Tibial nerve (tissue), 4 donors: ENCODE measurements at regions not wholly inside any gene's neighbourhood (a gene's known extent, or its start where the extent isn't known, plus 50 kb on each side); places are given as distances from the start of the nearest gene placed in this dataset.

Source experiments
- DNase-seq, 2 donors: peaks; one replicate each; pipeline ENCODE4 v3.0.0-alpha.2; 2019; ENCODE audit warnings: low spot score in 2 of 2
- H3K27ac ChIP-seq, 4 donors: fragments of 200-600 bp; sonication (generic) in 3 of 4; one replicate each; pipeline ENCODE4 v1.5.1; 2017 to 2019; ENCODE audit warnings: mild to moderate bottlenecking in 1 of 4
- H3K27me3 ChIP-seq, 2 donors: fragments of 200-600 bp; sonication (generic) in 1 of 2; one replicate each; pipeline versions ENCODE4 v1.5.1 to v1.6.0; 2017 to 2019
- H3K36me3 ChIP-seq, 3 donors: fragments of 200-600 bp; sonication (generic); one replicate each; pipeline ENCODE4 v1.5.1; 2018 to 2019
- H3K4me1 ChIP-seq, 4 donors: fragments of 200-600 bp; sonication (generic) in 3 of 4; one replicate each; pipeline ENCODE4 v1.5.1; 2017 to 2019
- H3K4me3 ChIP-seq, 4 donors: fragments of 200-600 bp; sonication (generic) in 3 of 4; one replicate each; pipeline ENCODE4 v1.5.1; 2017 to 2019; ENCODE audit warnings: mild to moderate bottlenecking in 1 of 4, moderate library complexity in 1 of 4
- H3K9me3 ChIP-seq, 4 donors: fragments of 200-600 bp; sonication (generic) in 3 of 4; one replicate each; pipeline ENCODE4 v1.5.1; 2017 to 2019
- CTCF ChIP-seq, 5 experiments: fragments of 200-600 bp in 3 of 5; fragments of 450-650 bp in 2 of 5; sonication (generic) in 3 of 5; IDR thresholded peaks; one replicate each; pipeline ENCODE4 v1.5.1; 2016 to 2019; ENCODE audit warnings: antibody characterized with exemption in 5 of 5, mild to moderate bottlenecking in 3 of 5, moderate library complexity in 2 of 5
- EP300 ChIP-seq, 2 donors: sonication (generic); formaldehyde crosslinking; IDR thresholded peaks; one replicate each; pipeline ENCODE4 v1.6.1; 2017; ENCODE audit warnings: antibody characterized with exemption in 2 of 2, mild to moderate bottlenecking in 1 of 2
- POLR2A ChIP-seq, 2 donors: fragments of 450-650 bp; IDR thresholded peaks; one replicate each; pipeline ENCODE4 v1.6.1; 2017; ENCODE audit warnings: antibody characterized with exemption in 2 of 2, mild to moderate bottlenecking in 2 of 2, moderate library complexity in 2 of 2
- WGBS, 2 donors: methylation state at CpG; one replicate each; pipeline ENCODE4 v1.1.5; 2018; 5-methylcytosine and 5-hydroxymethylcytosine counted together

GRCh38 chr10:28429045-28429444 lies 103.9 kb upstream of the WAC start:
- Histone ChIP-seq H3K4me3 (no peak overlapping the region), H3K36me3 (no peaks in the 10 kb centered on the region), H3K27me3 (no peaks in the 10 kb centered on the region), H3K9me3 (no peaks in the 10 kb centered on the region), H3K27ac (no peak overlapping the region), H3K4me1 (peaks cover 0 to 10% (median 0%) of the 10 kb centered on the region in 4 donors)
- no peak for TF ChIP-seq EP300 (IDR thresholded peaks at IDR 0.05)
- no peak for DNase-seq

GRCh38 chr10:28429573-28430216 lies 103.2 kb upstream of the WAC start:
- no peaks in the 10 kb centered on the region for H3K27me3 ChIP-seq
- peaks cover 0 to 10% (median 0%) of the 10 kb centered on the region in 4 donors for H3K4me1 ChIP-seq
- no peak overlapping the region for H3K27ac ChIP-seq
- DNase-seq = no peak
- WGBS, 2 donors = 83 to 88% methylated on average over 3 of the region's 3 CpGs
- H3K36me3 ChIP-seq = no peaks in the 10 kb centered on the region
- no peak overlapping the region for H3K4me3 ChIP-seq
- no peak for TF ChIP-seq POLR2A (IDR thresholded peaks at IDR 0.05)
- TF ChIP-seq CTCF (IDR thresholded peaks at IDR 0.05) = no peak
- TF ChIP-seq EP300 (IDR thresholded peaks at IDR 0.05) = no peak
- H3K9me3 ChIP-seq = no peaks in the 10 kb centered on the region

DNA sequence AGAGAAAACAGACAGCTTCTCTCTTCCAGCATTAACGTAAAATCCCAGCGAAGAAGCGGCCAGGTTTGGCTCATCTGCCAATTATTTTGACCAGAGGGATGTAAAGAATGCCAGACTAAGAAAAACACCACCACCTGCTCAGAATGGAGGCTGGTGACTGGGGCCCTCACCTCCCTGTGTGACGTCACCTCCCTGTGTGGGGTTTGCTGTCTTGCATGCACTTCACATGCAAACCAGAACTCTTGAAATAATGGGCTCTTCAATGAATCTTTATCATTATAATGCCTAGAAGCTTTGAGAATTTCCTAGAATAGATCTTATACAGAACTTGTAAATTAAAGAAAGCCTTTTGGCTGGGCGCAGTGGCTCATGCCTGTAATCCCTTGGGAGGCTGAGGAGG lies 101.8 kb upstream of the WAC start:
- H3K36me3 ChIP-seq = no peaks in the 10 kb centered on the region
- DNase-seq = no peak
- H3K27ac ChIP-seq = no peak overlapping the region
- no peaks in the 10 kb centered on the region for H3K27me3 ChIP-seq
- WGBS, 2 donors = 79 to 80% methylated on average over 5 of the region's 5 CpGs
- no peaks in the 10 kb centered on the region for H3K9me3 ChIP-seq
- H3K4me3 ChIP-seq = no peak overlapping the region
- peaks cover 0 to 10% (median 0%) of the 10 kb centered on the region in 4 donors for H3K4me1 ChIP-seq
- TF ChIP-seq POLR2A (IDR thresholded peaks at IDR 0.05) (no peak), CTCF (IDR thresholded peaks at IDR 0.05) (no peak), EP300 (IDR thresholded peaks at IDR 0.05) (no peak)

- 0 to 2% methylated on average over 9 of the region's 9 CpGs for WGBS, 2 donors
- TF ChIP-seq CTCF (IDR thresholded peaks at IDR 0.05) (peak; percentile 66 to 80 (median 70)), EP300 (IDR thresholded peaks at IDR 0.05) (no peak), POLR2A (IDR thresholded peaks at IDR 0.05) (no peak)
Measured at GRCh38 chr10:28432210-28432676, 100.7 kb upstream of the WAC start.

DNA sequence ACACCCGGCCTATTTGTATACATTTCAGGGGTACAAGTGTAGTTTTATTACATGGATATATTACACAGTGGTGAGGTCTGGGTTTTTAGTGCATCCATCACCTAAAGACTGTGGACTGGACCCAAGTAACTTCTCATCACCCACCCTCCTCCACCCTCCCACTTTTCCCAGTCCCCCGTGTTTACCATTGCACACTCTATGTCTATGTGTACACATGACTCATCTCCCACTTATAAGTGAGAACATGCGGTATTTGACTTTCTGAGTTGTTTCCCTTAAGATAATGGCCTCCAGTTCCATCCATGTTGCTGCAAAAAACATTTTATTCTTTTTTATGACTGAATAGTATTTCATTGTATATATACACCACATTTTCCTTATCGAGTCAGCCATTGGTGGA lies 98.9 kb upstream of the WAC start:
- no peak for TF ChIP-seq CTCF (IDR thresholded peaks at IDR 0.05)
- TF ChIP-seq POLR2A (IDR thresholded peaks at IDR 0.05) = no peak
- no peak for TF ChIP-seq EP300 (IDR thresholded peaks at IDR 0.05)
- Histone ChIP-seq H3K9me3 (no peaks in the 10 kb centered on the region), H3K27ac (no peak overlapping the region), H3K4me1 (peaks cover 0 to 10% (median 0%) of the 10 kb centered on the region in 4 donors), H3K4me3 (no peak overlapping the region), H3K36me3 (no peaks in the 10 kb centered on the region), H3K27me3 (no peaks in the 10 kb centered on the region)
- no peak for DNase-seq
- WGBS, 2 donors = 68 to 84% methylated on average over 4 of the region's 4 CpGs

More at GRCh38 chr10:28432210-28432676, 100.7 kb upstream of the WAC start:
- H3K9me3 ChIP-seq = no peaks in the 10 kb centered on the region
- H3K27me3 ChIP-seq = no peaks in the 10 kb centered on the region
- H3K4me3 ChIP-seq = no peak overlapping the region
- H3K27ac ChIP-seq = no peak overlapping the region
- H3K36me3 ChIP-seq = no peaks in the 10 kb centered on the region
- H3K4me1 ChIP-seq = peaks cover 0 to 10% (median 0%) of the 10 kb centered on the region in 4 donors
- DNase-seq = peak in 1 of 2 donors; percentile 42
